Parathyroid adenoma (tissue), 2 donors: ENCODE measurements at regions not wholly inside any gene's neighbourhood (a gene's known extent, or its start where the extent isn't known, plus 50 kb on each side); places are given as distances from the start of the nearest gene placed in this dataset.

Experiments used
- H2AFZ ChIP-seq: fragments of 300-600 bp; sonication (generic); one replicate; pipeline ENCODE4 v1.7.0; 2017; ENCODE audit warnings: antibody characterized with exemption, mild to moderate bottlenecking
- H3K27ac ChIP-seq: fragments of 300-600 bp; sonication (generic); one replicate; pipeline ENCODE4 v1.7.0; 2017
- H3K27me3 ChIP-seq: fragments of 300-600 bp; sonication (generic); one replicate; pipeline ENCODE4 v1.7.0; 2017; ENCODE audit warnings: low read length; ENCODE audit not compliant: control insufficient read depth, insufficient read depth
- H3K36me3 ChIP-seq: fragments of 300-600 bp; sonication (generic); one replicate; pipeline ENCODE4 v1.7.0; 2017; ENCODE audit warnings: low read length; ENCODE audit not compliant: control insufficient read depth, insufficient read depth
- H3K4me1 ChIP-seq: fragments of 300-600 bp; sonication (generic); one replicate; pipeline ENCODE4 v1.7.0; 2017; ENCODE audit warnings: control low read depth
- H3K4me2 ChIP-seq: fragments of 300-600 bp; sonication (generic); one replicate; pipeline ENCODE4 v1.7.0; 2017; ENCODE audit warnings: low read length
- H3K4me3 ChIP-seq: fragments of 300-600 bp; sonication (generic); one replicate; pipeline ENCODE4 v1.7.0; 2017; ENCODE audit warnings: low read depth, low read length
- H3K79me2 ChIP-seq: fragments of 300-600 bp; sonication (generic); one replicate; pipeline ENCODE4 v1.7.0; 2017; ENCODE audit warnings: control low read depth
- H3K9ac ChIP-seq: fragments of 300-600 bp; sonication (generic); one replicate; pipeline ENCODE4 v1.7.0; 2017; ENCODE audit warnings: mild to moderate bottlenecking
- H3K9me3 ChIP-seq: fragments of 300-600 bp; sonication (generic); one replicate; pipeline ENCODE4 v1.7.0; 2017; ENCODE audit warnings: low read length; ENCODE audit not compliant: control insufficient read depth
- CTCF ChIP-seq: fragments of 300-600 bp; sonication (generic); IDR thresholded peaks from one replicate; pipeline ENCODE4 v1.7.0; 2017; ENCODE audit warnings: antibody characterized with exemption, mild to moderate bottlenecking
- donor health status: primary hyperparathyroidism.

GRCh38 chr4:58749206-58749605 is 1639.0 kb upstream of the IGFBP7 start:
- H3K27ac ChIP-seq = no peak overlapping the region
- no peak overlapping the region for H3K4me2 ChIP-seq
- no peaks in the 10 kb centered on the region for H3K4me1 ChIP-seq
- no peaks in the 10 kb centered on the region for H3K79me2 ChIP-seq
- H3K9ac ChIP-seq = no peak overlapping the region
- no peaks in the 10 kb centered on the region for H3K36me3 ChIP-seq
- no peaks in the 10 kb centered on the region for H3K27me3 ChIP-seq
- H3K4me3 ChIP-seq = no peak overlapping the region
- TF ChIP-seq CTCF = no peak
- H2AFZ ChIP-seq = no peak overlapping the region
- no peaks in the 10 kb centered on the region for H3K9me3 ChIP-seq

- Histone ChIP-seq H3K4me3 (no peak overlapping the region), H3K36me3 (no peaks in the 10 kb centered on the region), H3K9ac (no peak overlapping the region), H3K9me3 (no peaks in the 10 kb centered on the region), H3K27ac (no peak overlapping the region), H3K79me2 (no peaks in the 10 kb centered on the region), H3K4me1 (no peaks in the 10 kb centered on the region), H3K4me2 (no peak overlapping the region), H3K27me3 (no peaks in the 10 kb centered on the region), H2AFZ (no peak overlapping the region)
- TF ChIP-seq CTCF = no peak
These were observed 1630.7 kb upstream of the IGFBP7 start for GRCh38 chr4:58740897-58741296.

GRCh38 chr4:58739275-58739674 is 1629.1 kb upstream of the IGFBP7 start:
- H3K27ac ChIP-seq = no peak overlapping the region

GRCh38 chr4:58738375-58738774 is 1628.2 kb upstream of the IGFBP7 start:
- Histone ChIP-seq H3K9me3 (no peaks in the 10 kb centered on the region), H3K4me1 (no peaks in the 10 kb centered on the region), H3K9ac (no peak overlapping the region), H3K4me2 (no peak overlapping the region), H3K27ac (no peak overlapping the region), H2AFZ (no peak overlapping the region), H3K27me3 (no peaks in the 10 kb centered on the region), H3K36me3 (no peaks in the 10 kb centered on the region), H3K79me2 (no peaks in the 10 kb centered on the region), H3K4me3 (no peak overlapping the region)
- TF ChIP-seq CTCF = no peak

More at GRCh38 chr4:58739275-58739674, 1629.1 kb upstream of the IGFBP7 start:
- no peaks in the 10 kb centered on the region for H3K9me3 ChIP-seq
- H3K4me2 ChIP-seq = no peak overlapping the region
- H3K4me1 ChIP-seq = no peaks in the 10 kb centered on the region
- no peaks in the 10 kb centered on the region for H3K79me2 ChIP-seq
- H3K36me3 ChIP-seq = no peaks in the 10 kb centered on the region
- no peaks in the 10 kb centered on the region for H3K27me3 ChIP-seq
- no peak for TF ChIP-seq CTCF
- no peak overlapping the region for H3K9ac ChIP-seq
- no peak overlapping the region for H3K4me3 ChIP-seq
- H2AFZ ChIP-seq = no peak overlapping the region

- no peak for TF ChIP-seq CTCF
- Histone ChIP-seq H3K27me3 (no peaks in the 10 kb centered on the region), H3K4me2 (no peak overlapping the region), H3K36me3 (no peaks in the 10 kb centered on the region), H2AFZ (no peak overlapping the region), H3K9me3 (no peaks in the 10 kb centered on the region), H3K4me3 (no peak overlapping the region), H3K27ac (no peak overlapping the region), H3K9ac (no peak overlapping the region), H3K4me1 (no peaks in the 10 kb centered on the region), H3K79me2 (no peaks in the 10 kb centered on the region)
These were observed 1624.0 kb upstream of the IGFBP7 start for GRCh38 chr4:58734030-58734674.
